IgD-negative memory B cell (primary cell): ENCODE measurements at regions not wholly inside any gene's neighbourhood (a gene's known extent, or its start where the extent isn't known, plus 50 kb on each side); places are given as distances from the start of the nearest gene placed in this dataset.
A peak's percentile ranks its signal among the peaks of the same experiment; 100 is the strongest.
"Not testable (repeated sequence)": the region's sequence is repeated elsewhere in the genome, so short reads cannot be mapped to it uniquely, and the experiment has no call there.

ENCODE experiments used
- H3K27ac Mint-ChIP-seq, 3 donors: one replicate each; pipeline ENCODE4 v1.8.0; 2020 to 2022; ENCODE audit warnings: mild to moderate bottlenecking in 3 of 3, mixed read lengths in 3 of 3, moderate library complexity in 1 of 3
- H3K27me3 Mint-ChIP-seq: one replicate; pipeline ENCODE4 v1.8.0; 2021; ENCODE audit warnings: mixed read lengths
- H3K36me3 Mint-ChIP-seq: one replicate; pipeline ENCODE4 v1.8.0; 2020; ENCODE audit warnings: mild to moderate bottlenecking, mixed read lengths
- H3K4me1 Mint-ChIP-seq, 3 donors: one replicate each; pipeline ENCODE4 v1.8.0; 2020 to 2022; ENCODE audit warnings: mixed read lengths in 3 of 3, mild to moderate bottlenecking in 1 of 3
- H3K4me3 Mint-ChIP-seq, 4 donors: one replicate each; pipeline ENCODE4 v1.8.0; 2020 to 2022; ENCODE audit warnings: mild to moderate bottlenecking in 4 of 4, mixed read lengths in 4 of 4, moderate library complexity in 3 of 4
- H3K9me3 Mint-ChIP-seq, 3 donors: one replicate each; pipeline ENCODE4 v1.8.0; 2020 to 2021; ENCODE audit warnings: mixed read lengths in 3 of 3, mild to moderate bottlenecking in 1 of 3

GRCh38 chr6:102126488-102126887, 733.0 kb downstream of the GRIK2 start:
- Mint-ChIP-seq H3K36me3 (peaks cover 1% of the 10 kb centered on the region), H3K27me3 (no peaks in the 10 kb centered on the region), H3K27ac (no peak overlapping the region), H3K4me3 (no peak overlapping the region), H3K4me1 (no peaks in the 10 kb centered on the region), H3K9me3 (peaks cover 0 to 3% (median 0%) of the 10 kb centered on the region in 3 donors)

- H3K4me3 Mint-ChIP-seq, result no peak overlapping the region
- peaks cover 1% of the 10 kb centered on the region for H3K36me3 Mint-ChIP-seq
- no peaks in the 10 kb centered on the region for H3K4me1 Mint-ChIP-seq
- peaks cover 0 to 3% (median 0%) of the 10 kb centered on the region in 3 donors for H3K9me3 Mint-ChIP-seq
- H3K27ac Mint-ChIP-seq, result no peak overlapping the region
- H3K27me3 Mint-ChIP-seq, result no peaks in the 10 kb centered on the region
These were observed 733.7 kb downstream of the GRIK2 start for GRCh38 chr6:102127253-102127652.

- H3K36me3 Mint-ChIP-seq, result no peaks in the 10 kb centered on the region
- no peaks in the 10 kb centered on the region for H3K4me1 Mint-ChIP-seq
These were observed 744.4 kb downstream of the GRIK2 start for GRCh38 chr6:102137859-102138258.

GRCh38 chr6:102149191-102149590, 755.7 kb downstream of the GRIK2 start:
- H3K4me3 Mint-ChIP-seq, result no peak overlapping the region

More at GRCh38 chr6:102137859-102138258, 744.4 kb downstream of the GRIK2 start:
- Mint-ChIP-seq H3K4me3 (no peak overlapping the region), H3K27me3 (no peaks in the 10 kb centered on the region), H3K9me3 (peaks cover 2 to 14% (median 3%) of the 10 kb centered on the region in 3 donors), H3K27ac (no peak overlapping the region)

GRCh38 chr6:102150549-102150948, 757.0 kb downstream of the GRIK2 start:
- H3K27ac Mint-ChIP-seq, result no peak overlapping the region
- H3K4me3 Mint-ChIP-seq, result no peak overlapping the region
- peaks cover 0 to 5% (median 4%) of the 10 kb centered on the region in 3 donors for H3K9me3 Mint-ChIP-seq
- no peaks in the 10 kb centered on the region for H3K27me3 Mint-ChIP-seq
- H3K4me1 Mint-ChIP-seq, result no peaks in the 10 kb centered on the region
- no peaks in the 10 kb centered on the region for H3K36me3 Mint-ChIP-seq

More at GRCh38 chr6:102149191-102149590, 755.7 kb downstream of the GRIK2 start:
- no peaks in the 10 kb centered on the region for H3K27me3 Mint-ChIP-seq
- H3K9me3 Mint-ChIP-seq, result peaks cover 0 to 6% (median 4%) of the 10 kb centered on the region in 3 donors
- no peaks in the 10 kb centered on the region for H3K36me3 Mint-ChIP-seq
- H3K4me1 Mint-ChIP-seq, result no peaks in the 10 kb centered on the region
- H3K27ac Mint-ChIP-seq, result no peak overlapping the region

GRCh38 chr6:102154176-102154575, 760.7 kb downstream of the GRIK2 start:
- Mint-ChIP-seq H3K4me1 (no peaks in the 10 kb centered on the region), H3K36me3 (no peaks in the 10 kb centered on the region), H3K27ac (no peak overlapping the region), H3K27me3 (no peaks in the 10 kb centered on the region), H3K9me3 (peaks cover 0 to 11% (median 2%) of the 10 kb centered on the region in 3 donors), H3K4me3 (no peak overlapping the region)

GRCh38 chr6:102154874-102155273, 761.4 kb downstream of the GRIK2 start:
- H3K9me3 Mint-ChIP-seq, result peaks cover 0 to 15% (median 2%) of the 10 kb centered on the region in 3 donors
- H3K4me1 Mint-ChIP-seq, result no peaks in the 10 kb centered on the region
- no peaks in the 10 kb centered on the region for H3K27me3 Mint-ChIP-seq
- no peaks in the 10 kb centered on the region for H3K36me3 Mint-ChIP-seq
- no peak overlapping the region for H3K27ac Mint-ChIP-seq
- H3K4me3 Mint-ChIP-seq, result no peak overlapping the region

- not testable (repeated sequence) for H3K4me1 Mint-ChIP-seq, H3K36me3 Mint-ChIP-seq, H3K9me3 Mint-ChIP-seq, H3K27ac Mint-ChIP-seq, H3K4me3 Mint-ChIP-seq, H3K27me3 Mint-ChIP-seq
These were observed 776.3 kb downstream of the GRIK2 start for GRCh38 chr6:102169802-102170201.

- H3K4me1 Mint-ChIP-seq, result no peaks in the 10 kb centered on the region
- no peak overlapping the region for H3K27ac Mint-ChIP-seq
- no peak overlapping the region for H3K4me3 Mint-ChIP-seq
- H3K36me3 Mint-ChIP-seq, result no peaks in the 10 kb centered on the region
- no peaks in the 10 kb centered on the region for H3K27me3 Mint-ChIP-seq
- no peaks in the 10 kb centered on the region for H3K9me3 Mint-ChIP-seq
These were observed 793.7 kb downstream of the GRIK2 start for GRCh38 chr6:102187186-102187585.

- no peaks in the 10 kb centered on the region for H3K4me1 Mint-ChIP-seq
- no peak overlapping the region for H3K27ac Mint-ChIP-seq
- peak overlapping the region in 1 of 4 donors; percentile 6 for H3K4me3 Mint-ChIP-seq
- H3K36me3 Mint-ChIP-seq, result no peaks in the 10 kb centered on the region
- no peaks in the 10 kb centered on the region for H3K27me3 Mint-ChIP-seq
- peaks cover 5 to 28% (median 11%) of the 10 kb centered on the region in 3 donors for H3K9me3 Mint-ChIP-seq
These were observed 801.8 kb downstream of the GRIK2 start for GRCh38 chr6:102195311-102195710.

- Mint-ChIP-seq H3K27me3 (no peaks in the 10 kb centered on the region), H3K36me3 (no peaks in the 10 kb centered on the region), H3K4me1 (no peaks in the 10 kb centered on the region), H3K4me3 (no peak overlapping the region), H3K27ac (no peak overlapping the region), H3K9me3 (peaks cover 5 to 28% (median 11%) of the 10 kb centered on the region in 3 donors)
These were observed 803.7 kb downstream of the GRIK2 start for GRCh38 chr6:102197211-102197610.

GRCh38 chr6:102204351-102204750, 810.8 kb downstream of the GRIK2 start:
- H3K36me3 Mint-ChIP-seq, result no peaks in the 10 kb centered on the region
- no peaks in the 10 kb centered on the region for H3K4me1 Mint-ChIP-seq
- H3K27ac Mint-ChIP-seq, result no peak overlapping the region
- H3K4me3 Mint-ChIP-seq, result no peak overlapping the region
- H3K9me3 Mint-ChIP-seq, result peaks cover 0 to 4% (median 4%) of the 10 kb centered on the region in 3 donors
- H3K27me3 Mint-ChIP-seq, result no peaks in the 10 kb centered on the region

GRCh38 chr6:102215425-102215824, 821.9 kb downstream of the GRIK2 start:
- no peaks in the 10 kb centered on the region for H3K36me3 Mint-ChIP-seq
- H3K4me1 Mint-ChIP-seq, result no peaks in the 10 kb centered on the region
- H3K27ac Mint-ChIP-seq, result no peak overlapping the region

GRCh38 chr6:102216232-102216631, 822.7 kb downstream of the GRIK2 start:
- H3K9me3 Mint-ChIP-seq, result peaks cover 3 to 4% (median 3%) of the 10 kb centered on the region in 3 donors
- H3K4me3 Mint-ChIP-seq, result no peak overlapping the region
- H3K36me3 Mint-ChIP-seq, result no peaks in the 10 kb centered on the region
- no peak overlapping the region for H3K27ac Mint-ChIP-seq
- no peaks in the 10 kb centered on the region for H3K4me1 Mint-ChIP-seq
- no peaks in the 10 kb centered on the region for H3K27me3 Mint-ChIP-seq

More at GRCh38 chr6:102215425-102215824, 821.9 kb downstream of the GRIK2 start:
- no peak overlapping the region for H3K4me3 Mint-ChIP-seq
- peaks cover 3 to 6% (median 4%) of the 10 kb centered on the region in 3 donors for H3K9me3 Mint-ChIP-seq
- H3K27me3 Mint-ChIP-seq, result no peaks in the 10 kb centered on the region

GRCh38 chr6:102223942-102224341, 830.4 kb downstream of the GRIK2 start:
- Mint-ChIP-seq H3K27ac (no peak overlapping the region), H3K4me3 (no peak overlapping the region), H3K4me1 (no peaks in the 10 kb centered on the region), H3K27me3 (no peaks in the 10 kb centered on the region), H3K36me3 (no peaks in the 10 kb centered on the region), H3K9me3 (peaks cover 0 to 5% (median 3%) of the 10 kb centered on the region in 3 donors)

GRCh38 chr6:102229271-102229670, 835.8 kb downstream of the GRIK2 start:
- no peaks in the 10 kb centered on the region for H3K4me1 Mint-ChIP-seq
- H3K4me3 Mint-ChIP-seq, result no peak overlapping the region
- no peaks in the 10 kb centered on the region for H3K36me3 Mint-ChIP-seq
- H3K9me3 Mint-ChIP-seq, result peaks cover 0 to 3% (median 0%) of the 10 kb centered on the region in 3 donors
- H3K27me3 Mint-ChIP-seq, result no peaks in the 10 kb centered on the region
- H3K27ac Mint-ChIP-seq, result no peak overlapping the region
